GM12892 (cell line): ENCODE measurements at regions not wholly inside any gene's neighbourhood (a gene's known extent, or its start where the extent isn't known, plus 50 kb on each side); places are given as distances from the start of the nearest gene placed in this dataset.

ENCODE experiments used
- POLR2A ChIP-seq: IDR thresholded peaks from 2 replicates; pipeline ENCODE4 v1.6.1; 2011; ENCODE audit warnings: low read depth, low read length, control low read depth
- TAF1 ChIP-seq: IDR thresholded peaks from 2 replicates; pipeline ENCODE4 v1.6.1; 2011; ENCODE audit warnings: low read depth, mild to moderate bottlenecking, control low read depth, low read length, borderline replicate concordance

DNA sequence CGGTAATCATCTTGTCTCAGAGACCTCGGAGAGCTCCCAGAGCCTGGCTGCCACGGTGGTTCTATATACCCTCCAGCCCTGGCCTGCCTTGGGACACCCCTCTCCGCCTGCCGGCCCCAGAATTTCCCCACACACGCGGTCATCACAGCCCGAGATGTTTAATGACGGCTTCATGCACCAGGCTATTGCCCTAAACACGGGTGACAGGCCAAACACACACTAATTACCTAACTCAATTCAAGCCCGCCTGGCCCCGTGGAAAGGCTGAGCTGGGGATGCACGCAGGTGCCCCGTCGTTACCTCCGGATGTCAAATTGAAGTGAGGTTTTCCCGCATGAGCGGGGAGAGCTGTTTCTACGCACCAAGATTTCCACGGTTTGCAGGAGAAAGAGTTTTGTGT, 72.9 kb upstream of the PPP2R3B start:
- TF ChIP-seq TAF1 (no peak), POLR2A (no peak)
